GM19240 (cell line): ENCODE measurements at regions not wholly inside any gene's neighbourhood (a gene's known extent, or its start where the extent isn't known, plus 50 kb on each side); places are given as distances from the start of the nearest gene placed in this dataset.
"Not testable (repeated sequence)": the region's sequence is repeated elsewhere in the genome, so short reads cannot be mapped to it uniquely, and the experiment has no call there.

Source experiments
- DNase-seq: peaks from one replicate; pipeline ENCODE4 v3.0.0; 2011; ENCODE audit warnings: low spot score; ENCODE audit not compliant: insufficient read length

- DNase-seq: not testable (repeated sequence)
Measured at GRCh38 chr9:71508141-71508540, 260.2 kb downstream of the CEMIP2 start.

GRCh38 chr9:71506821-71507220 is 261.5 kb downstream of the CEMIP2 start:
- DNase-seq: no peak

- no peak for DNase-seq
Measured at GRCh38 chr9:71504636-71505035, 263.7 kb downstream of the CEMIP2 start.

- DNase-seq: no peak
Measured at GRCh38 chr9:71498691-71499090, 269.6 kb downstream of the CEMIP2 start.

GRCh38 chr9:71490810-71491209 is 277.5 kb downstream of the CEMIP2 start:
- DNase-seq: no peak

- DNase-seq: no peak
Measured at GRCh38 chr9:71487061-71487460, 281.3 kb downstream of the CEMIP2 start.

GRCh38 chr9:71485326-71485725 is 283.0 kb downstream of the CEMIP2 start:
- no peak for DNase-seq

GRCh38 chr9:71483436-71483835 is 284.9 kb downstream of the CEMIP2 start:
- no peak for DNase-seq

GRCh38 chr9:71479621-71480020 is 288.7 kb downstream of the CEMIP2 start:
- DNase-seq: no peak

GRCh38 chr9:71472400-71472799 is 295.9 kb downstream of the CEMIP2 start:
- no peak for DNase-seq

GRCh38 chr9:71465392-71465791 is 302.9 kb downstream of the CEMIP2 start:
- no peak for DNase-seq

GRCh38 chr9:71459082-71459481 is 309.2 kb downstream of the CEMIP2 start:
- DNase-seq: no peak

- no peak for DNase-seq
Measured at GRCh38 chr9:71446473-71447411, 321.6 kb downstream of the CEMIP2 start.

- no peak for DNase-seq
Measured at GRCh38 chr9:71446106-71446472, 322.2 kb downstream of the CEMIP2 start.

GRCh38 chr9:71442937-71443336 is 321.5 kb upstream of the TRPM3 start:
- no peak for DNase-seq

GRCh38 chr9:71441266-71441665 is 319.8 kb upstream of the TRPM3 start:
- DNase-seq: no peak

- DNase-seq: no peak
Measured at GRCh38 chr9:71431931-71432330, 310.5 kb upstream of the TRPM3 start.

GRCh38 chr9:71407341-71407740 is 285.9 kb upstream of the TRPM3 start:
- DNase-seq: not testable (repeated sequence)

GRCh38 chr9:71403106-71403505 is 281.7 kb upstream of the TRPM3 start:
- no peak for DNase-seq

- no peak for DNase-seq
Measured at GRCh38 chr9:71393005-71393404, 271.6 kb upstream of the TRPM3 start.

- no peak for DNase-seq
Measured at GRCh38 chr9:71384343-71384742, 262.9 kb upstream of the TRPM3 start.

- no peak for DNase-seq
Measured at GRCh38 chr9:71383308-71383940, 262.0 kb upstream of the TRPM3 start.

- no peak for DNase-seq
Measured at GRCh38 chr9:71368157-71368556, 246.7 kb upstream of the TRPM3 start.
